RWPE2 (cell line): ENCODE measurements at regions not wholly inside any gene's neighbourhood (a gene's known extent, or its start where the extent isn't known, plus 50 kb on each side); places are given as distances from the start of the nearest gene placed in this dataset.

ENCODE experiments used
- ATAC-seq: fragments of 200-7000 bp; cut with Tn5 transposase; 3 replicates; pipeline ENCODE4 v1.9.1; 2021; ENCODE audit warnings: low read depth
- DNase-seq: peaks from one replicate; pipeline ENCODE4 v3.0.0-alpha.2; 2020; ENCODE audit warnings: low spot score
- H3K27ac ChIP-seq: fragments of 450-650 bp; 2 replicates; pipeline ENCODE4 v1.5.1; 2017; ENCODE audit warnings: mild to moderate bottlenecking; ENCODE audit not compliant: poor library complexity, severe bottlenecking
- H3K27me3 ChIP-seq: fragments of 250-450 bp; sonication (Bioruptor Pico); 2 replicates; pipeline ENCODE4 v1.5.1; 2021; ENCODE audit warnings: mild to moderate bottlenecking, moderate library complexity; ENCODE audit not compliant: insufficient read depth, poor library complexity, severe bottlenecking
- H3K36me3 ChIP-seq: fragments of 250-450 bp; sonication (Bioruptor Pico); 2 replicates; pipeline ENCODE4 v1.5.1; 2020; ENCODE audit warnings: low read depth, mild to moderate bottlenecking, moderate library complexity
- H3K4me1 ChIP-seq: fragments of 250-450 bp; sonication (Bioruptor Pico); 2 replicates; pipeline ENCODE4 v1.5.1; 2021; ENCODE audit warnings: mild to moderate bottlenecking, moderate library complexity; ENCODE audit not compliant: insufficient read depth, poor library complexity, severe bottlenecking
- H3K4me3 ChIP-seq: fragments of 250-450 bp; sonication (Bioruptor Pico); 2 replicates; pipeline ENCODE4 v1.5.1; 2021; ENCODE audit warnings: mild to moderate bottlenecking, moderate library complexity; ENCODE audit not compliant: severe bottlenecking
- H3K9me3 ChIP-seq: fragments of 250-450 bp; sonication (Bioruptor Pico); 2 replicates; pipeline ENCODE4 v1.5.1; 2021; ENCODE audit warnings: mild to moderate bottlenecking, moderate library complexity; ENCODE audit not compliant: severe bottlenecking
- CTCF ChIP-seq: fragments of 450-650 bp; IDR thresholded peaks from one replicate; pipeline ENCODE4 v1.5.1; 2017; ENCODE audit warnings: mild to moderate bottlenecking, moderate library complexity; ENCODE audit not compliant: poor library complexity, severe bottlenecking

GRCh38 chr9:4380406-4380805 lies 80.5 kb upstream of the GLIS3 start:
- DNase-seq (no peak), ATAC-seq (no peak)
- Histone ChIP-seq H3K27ac (no peak overlapping the region), H3K27me3 (no peaks in the 10 kb centered on the region), H3K4me1 (no peaks in the 10 kb centered on the region), H3K4me3 (no peak overlapping the region), H3K9me3 (no peaks in the 10 kb centered on the region), H3K36me3 (no peaks in the 10 kb centered on the region)
- TF ChIP-seq CTCF: no peak

- no peaks in the 10 kb centered on the region for H3K27me3 ChIP-seq
- DNase-seq: no peak
- H3K36me3 ChIP-seq: no peaks in the 10 kb centered on the region
- H3K4me3 ChIP-seq: no peak overlapping the region
- ATAC-seq: peak; percentile 66
- no peaks in the 10 kb centered on the region for H3K9me3 ChIP-seq
- peaks cover 4% of the 10 kb centered on the region for H3K4me1 ChIP-seq
- peak overlapping the region; percentile 20 for H3K27ac ChIP-seq
- peak; percentile 82 for TF ChIP-seq CTCF
Observed at GRCh38 chr9:4375424-4376200, 75.7 kb upstream of the GLIS3 start.

- Histone ChIP-seq H3K36me3 (no peaks in the 10 kb centered on the region), H3K9me3 (no peaks in the 10 kb centered on the region), H3K4me1 (peaks cover 5% of the 10 kb centered on the region), H3K4me3 (no peak overlapping the region), H3K27ac (no peak overlapping the region), H3K27me3 (no peaks in the 10 kb centered on the region)
- peak; percentile 68 for DNase-seq
- TF ChIP-seq CTCF: no peak
- peak; percentile 97 for ATAC-seq
Observed at GRCh38 chr9:4371108-4371507, 71.2 kb upstream of the GLIS3 start.

- no peak for ATAC-seq
- Histone ChIP-seq H3K27ac (no peak overlapping the region), H3K36me3 (no peaks in the 10 kb centered on the region), H3K4me3 (no peak overlapping the region), H3K9me3 (no peaks in the 10 kb centered on the region), H3K4me1 (peaks cover 5% of the 10 kb centered on the region), H3K27me3 (no peaks in the 10 kb centered on the region)
- no peak for DNase-seq
- no peak for TF ChIP-seq CTCF
Observed at GRCh38 chr9:4370501-4370900, 70.6 kb upstream of the GLIS3 start.

- ATAC-seq (no peak), DNase-seq (no peak)
- Histone ChIP-seq H3K27me3 (no peaks in the 10 kb centered on the region), H3K27ac (no peak overlapping the region), H3K4me1 (peaks cover 5% of the 10 kb centered on the region), H3K36me3 (no peaks in the 10 kb centered on the region), H3K4me3 (no peak overlapping the region), H3K9me3 (no peaks in the 10 kb centered on the region)
- TF ChIP-seq CTCF: peak; percentile 85
Observed at GRCh38 chr9:4366591-4367330, 66.9 kb upstream of the GLIS3 start.
